ENCODE measurements at regions not wholly inside any gene's neighbourhood (a gene's known extent, or its start where the extent isn't known, plus 50 kb on each side); places are given as distances from the start of the nearest gene placed in this dataset.

DNA sequence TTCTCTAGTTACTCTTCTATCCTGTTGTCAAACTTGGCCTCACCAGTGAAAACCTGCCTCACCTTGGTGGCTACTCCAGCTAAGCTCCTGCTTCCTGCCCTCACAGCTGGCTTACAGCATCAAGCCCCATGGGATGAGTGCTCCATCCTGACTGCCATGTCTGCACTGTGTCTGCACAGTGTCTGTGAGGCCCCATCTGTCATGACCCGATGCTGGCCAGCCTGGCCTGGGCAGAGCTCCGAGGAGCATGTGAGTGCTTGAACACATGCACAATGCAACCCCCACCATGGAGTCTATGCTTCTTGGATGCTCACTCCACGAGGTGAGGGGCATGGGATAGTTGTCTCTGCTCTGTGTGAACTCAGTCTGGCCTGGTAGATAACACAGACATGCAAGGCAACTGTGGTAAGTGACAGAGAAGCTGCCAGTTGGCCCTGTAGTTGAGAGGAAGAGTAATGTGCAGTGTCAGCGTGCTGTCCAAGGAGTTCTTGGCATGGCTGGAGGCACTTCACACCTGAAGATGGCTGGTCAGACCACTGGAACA, 207.1 kb upstream of the ZNF32 start:
- Mint-ChIP-seq H3K4me3 (no peak overlapping the region), H3K36me3 (ENCODE audit: low read depth) (no peaks in the 10 kb centered on the region), H3K27me3 (no peaks in the 10 kb centered on the region), H3K9me3 (no peaks in the 10 kb centered on the region), H3K4me1 (ENCODE audit: low read depth) (no peaks in the 10 kb centered on the region), H3K27ac (no peak overlapping the region)
- DNase-seq (no peak), ATAC-seq (ENCODE audit: poor library complexity) (no peak)
- no peaks in the 10 kb centered on the region for H3K36me3 ChIP-seq (ENCODE audit: insufficient read depth, low read length)
- no peak overlapping the region for H3K27ac ChIP-seq (ENCODE audit: low read depth in 1 of 2, low read length in 2 of 2)
- no peak overlapping the region for H3K4me3 ChIP-seq (ENCODE audit: low read length)
- TF ChIP-seq CTCF (IDR thresholded peaks at IDR 0.05): no peak
- POLR2A ChIA-PET: no interaction called here
- intact Hi-C loops (cut with DNase I, micrococcal nuclease): no loop called here
- no peaks in the 10 kb centered on the region for H3K9me3 ChIP-seq (ENCODE audit: control insufficient read depth in 1 of 2, insufficient read depth in 1 of 2, low read length in 2 of 2)
- no peaks in the 10 kb centered on the region for H3K4me1 ChIP-seq (ENCODE audit: insufficient read depth, low read length)
- CTCF ChIA-PET: no interaction called here
- no peaks in the 10 kb centered on the region for H3K27me3 ChIP-seq (ENCODE audit: control insufficient read depth in 1 of 2, insufficient read depth in 2 of 2, low read length in 2 of 2)

DNA sequence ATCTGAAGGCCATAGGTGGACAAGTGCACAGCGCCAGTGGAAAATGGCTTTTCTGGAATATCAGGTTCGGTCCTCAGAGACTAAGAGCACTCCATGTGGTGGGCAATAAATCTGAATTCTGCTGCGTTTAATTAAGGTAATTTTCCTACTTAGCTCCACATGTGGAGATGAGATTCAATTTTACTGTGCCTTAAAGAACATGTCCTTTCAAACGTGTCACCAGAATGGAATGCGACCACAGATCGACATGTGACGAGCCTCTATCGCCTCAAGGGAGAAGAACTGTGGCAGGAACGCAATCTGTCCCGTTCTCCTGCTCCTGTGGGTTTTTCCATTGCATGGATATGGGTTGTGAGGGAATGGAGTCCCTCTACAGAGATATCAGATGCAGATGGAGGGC, 205.3 kb upstream of the ZNF32 start:
- Mint-ChIP-seq H3K4me3 (no peak overlapping the region), H3K27me3 (no peaks in the 10 kb centered on the region), H3K36me3 (ENCODE audit: low read depth) (no peaks in the 10 kb centered on the region), H3K27ac (no peak overlapping the region), H3K9me3 (no peaks in the 10 kb centered on the region), H3K4me1 (ENCODE audit: low read depth) (no peaks in the 10 kb centered on the region)
- H3K4me3 ChIP-seq (ENCODE audit: low read length): no peak overlapping the region
- no peaks in the 10 kb centered on the region for H3K4me1 ChIP-seq (ENCODE audit: insufficient read depth, low read length)
- no peaks in the 10 kb centered on the region for H3K36me3 ChIP-seq (ENCODE audit: insufficient read depth, low read length)
- no peak for ATAC-seq (ENCODE audit: poor library complexity)
- no peak for DNase-seq
- no peak overlapping the region for H3K27ac ChIP-seq (ENCODE audit: low read depth in 1 of 2, low read length in 2 of 2)
- ChIA-PET CTCF (no interaction called here), POLR2A (no interaction called here)
- no peak for TF ChIP-seq CTCF (IDR thresholded peaks at IDR 0.05)
- H3K27me3 ChIP-seq (ENCODE audit: control insufficient read depth in 1 of 2, insufficient read depth in 2 of 2, low read length in 2 of 2): no peaks in the 10 kb centered on the region
- H3K9me3 ChIP-seq (ENCODE audit: control insufficient read depth in 1 of 2, insufficient read depth in 1 of 2, low read length in 2 of 2): no peaks in the 10 kb centered on the region
- intact Hi-C loops (cut with DNase I, micrococcal nuclease): no loop called here

- no peak overlapping the region for H3K27ac ChIP-seq (ENCODE audit: low read depth in 1 of 2, low read length in 2 of 2)
- H3K4me3 Mint-ChIP-seq: no peak overlapping the region
- intact Hi-C loops (cut with DNase I, micrococcal nuclease): no loop called here
- no peak for DNase-seq
- H3K4me3 ChIP-seq (ENCODE audit: low read length): no peak overlapping the region
- no peak for ATAC-seq (ENCODE audit: poor library complexity)
- no peaks in the 10 kb centered on the region for H3K4me1 Mint-ChIP-seq (ENCODE audit: low read depth)
- no peaks in the 10 kb centered on the region for H3K27me3 ChIP-seq (ENCODE audit: control insufficient read depth in 1 of 2, insufficient read depth in 2 of 2, low read length in 2 of 2)
- H3K4me1 ChIP-seq (ENCODE audit: insufficient read depth, low read length): no peaks in the 10 kb centered on the region
- peaks cover 0 to 3% of the 10 kb centered on the region in 2 experiments for H3K9me3 ChIP-seq (ENCODE audit: control insufficient read depth in 1 of 2, insufficient read depth in 1 of 2, low read length in 2 of 2)
- ChIA-PET CTCF (no interaction called here), POLR2A (no interaction called here)
- H3K36me3 Mint-ChIP-seq (ENCODE audit: low read depth): no peaks in the 10 kb centered on the region
- TF ChIP-seq CTCF (IDR thresholded peaks at IDR 0.05): no peak
- no peaks in the 10 kb centered on the region for H3K36me3 ChIP-seq (ENCODE audit: insufficient read depth, low read length)
- H3K27ac Mint-ChIP-seq: no peak overlapping the region
- H3K27me3 Mint-ChIP-seq: no peaks in the 10 kb centered on the region
- H3K9me3 Mint-ChIP-seq: no peaks in the 10 kb centered on the region
Observed at GRCh38 chr10:43853369-43853768, 204.7 kb upstream of the ZNF32 start.

Data from CD4-positive, alpha-beta T cell (primary cell).